GM11168 (cell line): ENCODE measurements at regions not wholly inside any gene's neighbourhood (a gene's known extent, or its start where the extent isn't known, plus 50 kb on each side); places are given as distances from the start of the nearest gene placed in this dataset.

ENCODE experiments used
- in situ Hi-C: fragments of 300-500 bp; cut with MboI; formaldehyde crosslinking; loops from one replicate; pipeline ENCODE4 v1.12.0; 2022; ENCODE audit warnings: low sequenced_read_pairs; ENCODE audit not compliant: unreplicated experiment

- in situ Hi-C loops: no loop called here
Measured at GRCh38 chr5:71862087-71862486, 143.0 kb downstream of the CARTPT start.

GRCh38 chr5:71862507-71863060 is 143.5 kb downstream of the CARTPT start:
- in situ Hi-C loops: no loop called here

GRCh38 chr5:71864730-71865601 is 145.9 kb downstream of the CARTPT start:
- in situ Hi-C loops: no loop called here

GRCh38 chr5:71865665-71866320 is 146.7 kb downstream of the CARTPT start:
- in situ Hi-C loops: no loop called here

GRCh38 chr5:71872311-71872864 is 153.3 kb downstream of the CARTPT start:
- in situ Hi-C loops: no loop called here

- in situ Hi-C loops: no loop called here
Measured at GRCh38 chr5:71873191-71873591, 154.1 kb downstream of the CARTPT start.

- in situ Hi-C loops: no loop called here
Measured at GRCh38 chr5:71874521-71874920, 155.4 kb downstream of the CARTPT start.

- in situ Hi-C loops: no loop called here
Measured at GRCh38 chr5:71877511-71877910, 158.4 kb downstream of the CARTPT start.

GRCh38 chr5:71880536-71880935 is 161.5 kb downstream of the CARTPT start:
- in situ Hi-C loops: no loop called here

GRCh38 chr5:71882826-71883741 is 164.0 kb downstream of the CARTPT start:
- in situ Hi-C loops: no loop called here

GRCh38 chr5:71883742-71884103 is 164.6 kb downstream of the CARTPT start:
- in situ Hi-C loops: no loop called here

GRCh38 chr5:71884926-71885325 is 165.9 kb downstream of the CARTPT start:
- in situ Hi-C loops: no loop called here

GRCh38 chr5:71886406-71886805 is 167.3 kb downstream of the CARTPT start:
- in situ Hi-C loops: no loop called here

GRCh38 chr5:71887680-71888079 is 168.6 kb downstream of the CARTPT start:
- in situ Hi-C loops: no loop called here

- in situ Hi-C loops: no loop called here
Measured at GRCh38 chr5:71891406-71891805, 172.3 kb downstream of the CARTPT start.

GRCh38 chr5:71891856-71892255 is 172.8 kb downstream of the CARTPT start:
- in situ Hi-C loops: no loop called here

- in situ Hi-C loops: no loop called here
Measured at GRCh38 chr5:71892641-71893365, 173.7 kb downstream of the CARTPT start.

- in situ Hi-C loops: no loop called here
Measured at GRCh38 chr5:71893451-71893850, 174.4 kb downstream of the CARTPT start.

GRCh38 chr5:71894091-71894490 is 175.0 kb downstream of the CARTPT start:
- in situ Hi-C loops: no loop called here
